Vagina (tissue), 2 donors: ENCODE measurements at regions not wholly inside any gene's neighbourhood (a gene's known extent, or its start where the extent isn't known, plus 50 kb on each side); places are given as distances from the start of the nearest gene placed in this dataset.
"Not testable (repeated sequence)": the region's sequence is repeated elsewhere in the genome, so short reads cannot be mapped to it uniquely, and the experiment has no call there.

Experiments
- DNase-seq, 2 donors: peaks; one replicate each; pipeline ENCODE4 v3.0.0-alpha.2; 2017; ENCODE audit errors: extremely low spot score in 2 of 2
- H3K27ac ChIP-seq: fragments of 200-600 bp; sonication (generic); one replicate; pipeline ENCODE4 v1.5.1; 2019
- H3K27me3 ChIP-seq: fragments of 200-600 bp; sonication (generic); one replicate; pipeline ENCODE4 v1.5.1; 2019
- H3K36me3 ChIP-seq, 2 donors: fragments of 200-600 bp; sonication (generic); one replicate each; pipeline ENCODE4 v1.5.1; 2017 to 2019
- H3K4me1 ChIP-seq: fragments of 200-600 bp; sonication (generic); one replicate; pipeline ENCODE4 v1.5.1; 2019
- H3K4me3 ChIP-seq, 2 donors: fragments of 200-600 bp; sonication (generic); 1 replicate in 1 of 2; 2 replicates in 1 of 2; pipeline ENCODE4 v1.5.1; 2016 to 2019
- H3K9me3 ChIP-seq: fragments of 200-600 bp; sonication (generic); one replicate; pipeline ENCODE4 v1.5.1; 2019
- POLR2A ChIP-seq, 2 donors: fragments of 450-650 bp; IDR thresholded peaks; one replicate each; pipeline ENCODE4 v1.6.1; 2017; ENCODE audit warnings: antibody characterized with exemption in 2 of 2, mild to moderate bottlenecking in 2 of 2, moderate library complexity in 2 of 2
- POLR2AphosphoS5 ChIP-seq, 2 donors: sonication (generic); formaldehyde crosslinking; IDR thresholded peaks; one replicate each; pipeline ENCODE4 v1.9.0; 2017; ENCODE audit warnings: antibody characterized with exemption in 2 of 2, mild to moderate bottlenecking in 2 of 2, low read depth in 1 of 2; ENCODE audit not compliant: insufficient read depth in 1 of 2
- intact Hi-C: fragments of 100-400 bp; cut with DNase I; formaldehyde crosslinking; loops from one replicate; pipeline ENCODE4 v1.15.1; 2023
- TF ChIP-seq, protein P1 (sequence below), 3 experiments: fragments of 450-650 bp in 2 of 3; fragments of 200-600 bp in 1 of 3; sonication (generic) in 1 of 3; IDR thresholded peaks; one replicate each; pipeline ENCODE4 v1.5.1; 2017 to 2019; ENCODE audit warnings: antibody characterized with exemption in 3 of 3, mild to moderate bottlenecking in 2 of 3, moderate library complexity in 2 of 3

DNA sequence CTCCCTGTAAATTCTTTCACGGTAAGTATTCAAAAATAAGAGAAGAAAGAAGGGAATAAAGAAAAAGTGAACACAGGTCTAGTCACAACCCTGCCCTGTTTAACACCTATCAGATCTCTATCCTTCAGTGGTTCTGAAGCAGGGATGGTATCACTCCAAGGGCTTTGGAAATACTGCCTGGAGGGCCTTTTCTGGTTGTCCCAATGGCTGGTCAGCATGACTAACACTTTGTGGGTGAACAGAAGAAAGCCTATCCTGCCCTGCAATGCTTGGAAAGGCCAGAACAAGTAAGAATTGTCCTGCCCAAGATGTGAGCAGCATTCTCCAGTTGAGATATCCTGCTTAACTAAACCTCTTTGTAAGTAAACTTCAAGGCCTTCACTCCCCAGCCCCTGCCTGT, 124.9 kb downstream of the TMEM167A start:
- no peaks in the 10 kb centered on the region for H3K4me1 ChIP-seq
- intact Hi-C loops, result no loop called here
- DNase-seq, result no peak
- no peaks in the 10 kb centered on the region for H3K36me3 ChIP-seq
- no peaks in the 10 kb centered on the region for H3K27me3 ChIP-seq
- H3K9me3 ChIP-seq, result no peaks in the 10 kb centered on the region
- no peak overlapping the region for H3K4me3 ChIP-seq
- TF ChIP-seq POLR2A (IDR thresholded peaks at IDR 0.05), result no peak
- no peak for TF ChIP-seq POLR2AphosphoS5 (IDR thresholded peaks at IDR 0.05; ENCODE audit: insufficient read depth in 1 of 2, low read depth in 1 of 2)
- TF ChIP-seq, protein P1, sequence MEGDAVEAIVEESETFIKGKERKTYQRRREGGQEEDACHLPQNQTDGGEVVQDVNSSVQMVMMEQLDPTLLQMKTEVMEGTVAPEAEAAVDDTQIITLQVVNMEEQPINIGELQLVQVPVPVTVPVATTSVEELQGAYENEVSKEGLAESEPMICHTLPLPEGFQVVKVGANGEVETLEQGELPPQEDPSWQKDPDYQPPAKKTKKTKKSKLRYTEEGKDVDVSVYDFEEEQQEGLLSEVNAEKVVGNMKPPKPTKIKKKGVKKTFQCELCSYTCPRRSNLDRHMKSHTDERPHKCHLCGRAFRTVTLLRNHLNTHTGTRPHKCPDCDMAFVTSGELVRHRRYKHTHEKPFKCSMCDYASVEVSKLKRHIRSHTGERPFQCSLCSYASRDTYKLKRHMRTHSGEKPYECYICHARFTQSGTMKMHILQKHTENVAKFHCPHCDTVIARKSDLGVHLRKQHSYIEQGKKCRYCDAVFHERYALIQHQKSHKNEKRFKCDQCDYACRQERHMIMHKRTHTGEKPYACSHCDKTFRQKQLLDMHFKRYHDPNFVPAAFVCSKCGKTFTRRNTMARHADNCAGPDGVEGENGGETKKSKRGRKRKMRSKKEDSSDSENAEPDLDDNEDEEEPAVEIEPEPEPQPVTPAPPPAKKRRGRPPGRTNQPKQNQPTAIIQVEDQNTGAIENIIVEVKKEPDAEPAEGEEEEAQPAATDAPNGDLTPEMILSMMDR (IDR thresholded peaks at IDR 0.05), result no peak
- no peak overlapping the region for H3K27ac ChIP-seq

DNA sequence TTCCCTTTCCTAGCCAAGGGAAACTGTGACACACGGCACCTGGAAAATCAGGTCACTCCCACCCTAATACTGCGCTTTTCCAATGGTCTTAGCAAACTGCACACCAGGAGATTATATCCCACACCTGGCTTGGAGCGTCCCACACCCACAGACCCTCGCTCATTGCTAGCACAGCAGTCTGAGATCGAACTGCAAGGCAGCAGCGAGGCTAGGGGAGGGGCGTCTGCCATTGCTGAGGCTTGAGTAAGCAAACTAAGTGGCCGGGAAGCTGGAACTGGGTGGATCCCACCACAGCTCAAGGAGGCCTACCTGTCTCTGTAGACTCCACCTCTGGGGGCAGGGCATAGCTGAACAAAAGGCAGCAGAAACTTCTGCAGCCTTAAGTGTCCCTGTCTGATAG, 132.9 kb downstream of the TMEM167A start:
- intact Hi-C loops, H3K4me1 ChIP-seq, H3K27ac ChIP-seq, H3K36me3 ChIP-seq, H3K4me3 ChIP-seq, H3K9me3 ChIP-seq, DNase-seq, H3K27me3 ChIP-seq: not testable (repeated sequence)

DNA sequence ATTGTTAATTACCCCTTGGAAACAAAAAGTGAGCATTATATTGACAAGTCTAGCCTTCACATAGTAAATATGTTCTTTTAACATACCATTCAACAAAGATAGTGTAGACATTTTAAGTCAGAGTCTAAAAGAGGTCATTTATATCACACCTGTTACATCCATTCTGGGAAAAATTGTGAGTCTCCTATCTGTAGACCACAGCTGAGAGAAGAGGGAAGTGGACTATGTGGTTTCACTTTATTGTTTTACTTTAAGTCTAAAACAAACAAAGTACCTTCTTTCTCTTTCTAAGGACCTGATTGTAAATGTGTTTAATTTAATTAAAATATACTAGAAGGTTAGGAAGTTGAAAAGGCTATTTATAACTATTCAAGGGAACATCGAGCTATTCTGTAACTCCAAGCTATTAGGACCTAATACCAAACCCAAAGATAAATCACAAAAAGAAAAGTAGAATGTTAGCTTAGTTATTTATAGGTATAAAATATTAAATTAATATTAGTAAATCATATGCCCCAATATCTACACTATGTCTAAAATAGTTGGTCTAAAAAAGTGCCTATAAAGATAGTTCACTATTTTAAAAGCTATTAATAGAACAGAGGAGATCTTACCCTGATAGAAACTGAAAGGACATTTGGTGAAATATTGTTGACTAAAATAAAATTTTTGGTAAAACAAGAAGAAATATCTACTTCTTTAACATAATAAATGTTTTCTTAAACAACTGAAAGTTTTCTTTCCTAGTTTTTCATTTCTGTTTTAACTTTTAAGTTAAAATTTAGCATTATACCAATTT, 134.9 kb downstream of the TMEM167A start:
- H3K27ac ChIP-seq, result no peak overlapping the region
- TF ChIP-seq POLR2AphosphoS5 (IDR thresholded peaks at IDR 0.05; ENCODE audit: insufficient read depth in 1 of 2, low read depth in 1 of 2) (no peak), POLR2A (IDR thresholded peaks at IDR 0.05) (no peak)
- TF ChIP-seq, protein P1 (IDR thresholded peaks at IDR 0.05), result no peak
- intact Hi-C loops, result no loop called here
- no peaks in the 10 kb centered on the region for H3K9me3 ChIP-seq
- no peaks in the 10 kb centered on the region for H3K4me1 ChIP-seq
- H3K4me3 ChIP-seq, result no peak overlapping the region
- no peak for DNase-seq
- H3K36me3 ChIP-seq, result no peaks in the 10 kb centered on the region
- no peaks in the 10 kb centered on the region for H3K27me3 ChIP-seq

DNA sequence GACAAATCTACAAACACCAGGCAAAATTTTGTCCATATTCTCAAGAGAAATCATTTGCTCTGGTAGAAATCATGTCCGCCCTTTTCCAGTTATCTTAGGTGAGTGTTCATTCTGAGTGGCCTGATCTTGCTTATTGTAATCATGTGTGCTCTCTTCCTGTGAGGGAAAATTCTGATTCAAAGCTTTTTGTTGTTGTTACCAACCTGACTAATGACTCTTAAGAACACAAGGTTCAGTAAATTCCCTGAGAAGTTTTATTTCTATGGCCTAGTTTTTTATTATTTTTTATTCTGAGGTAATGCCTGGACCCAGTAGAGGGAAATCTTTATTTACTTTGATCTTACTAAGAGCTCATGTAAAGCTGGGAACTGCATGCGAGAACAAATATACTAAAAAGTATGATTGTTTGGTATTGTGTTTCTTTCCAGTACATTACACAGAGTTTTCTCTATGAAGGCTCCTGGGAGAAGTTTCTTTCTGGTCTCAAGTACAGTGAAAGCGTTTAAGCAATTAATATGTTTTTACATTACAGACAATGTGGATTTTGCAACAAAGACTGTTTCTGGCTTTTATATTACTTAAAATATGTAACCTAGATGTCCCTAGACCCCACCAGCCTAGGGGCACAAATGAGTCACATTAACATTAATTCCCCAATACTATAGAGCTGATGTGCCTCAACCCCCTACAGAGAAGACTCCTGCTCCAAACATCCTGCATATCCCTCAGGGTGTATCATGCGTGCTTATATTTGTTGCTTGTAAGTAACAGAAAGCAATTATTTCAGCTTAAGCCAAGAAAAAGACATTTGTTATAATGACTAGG, 138.1 kb downstream of the TMEM167A start:
- Histone ChIP-seq H3K27me3 (no peaks in the 10 kb centered on the region), H3K4me3 (no peak overlapping the region), H3K36me3 (no peaks in the 10 kb centered on the region), H3K9me3 (no peaks in the 10 kb centered on the region), H3K27ac (no peak overlapping the region), H3K4me1 (no peaks in the 10 kb centered on the region)
- DNase-seq, result no peak
- intact Hi-C loops, result no loop called here
- TF ChIP-seq POLR2AphosphoS5 (IDR thresholded peaks at IDR 0.05; ENCODE audit: insufficient read depth in 1 of 2, low read depth in 1 of 2) (no peak), POLR2A (IDR thresholded peaks at IDR 0.05) (no peak)
- TF ChIP-seq, protein P1 (IDR thresholded peaks at IDR 0.05), result no peak

DNA sequence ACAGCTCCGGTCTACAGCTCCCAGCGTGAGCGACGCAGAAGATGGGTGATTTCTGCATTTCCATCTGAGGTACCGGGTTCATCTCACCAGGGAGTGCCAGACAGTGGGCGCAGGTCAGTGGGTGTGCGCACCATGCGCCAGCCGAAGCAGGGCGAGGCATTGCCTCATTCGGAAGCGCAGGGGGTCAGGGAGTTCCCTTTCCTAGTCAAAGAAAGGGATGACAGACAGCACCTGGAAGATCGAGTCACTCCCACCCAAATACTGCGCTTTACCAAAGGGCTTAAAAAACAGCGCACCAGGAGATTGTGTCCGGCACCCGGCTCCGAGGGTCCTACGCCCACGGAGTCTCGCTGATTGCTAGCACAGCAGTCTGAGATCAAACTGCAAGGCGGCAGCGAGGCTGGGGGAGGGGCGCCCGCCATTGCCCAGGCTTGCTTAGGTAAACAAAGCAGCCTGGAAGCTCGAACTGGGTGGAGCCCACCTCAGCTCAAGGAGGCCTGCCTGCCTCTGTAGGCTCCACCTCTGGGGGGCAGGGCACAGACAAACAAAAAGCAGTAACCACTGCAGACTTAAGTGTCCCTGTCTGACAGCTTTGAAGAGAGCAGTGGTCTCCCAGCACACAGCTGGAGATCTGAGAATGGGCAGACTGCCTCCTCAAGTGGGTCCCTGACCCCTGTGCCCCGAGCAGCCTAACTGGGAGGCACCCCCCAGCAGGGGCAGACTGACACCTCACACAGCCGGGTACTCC, 144.5 kb downstream of the TMEM167A start:
- intact Hi-C loops, H3K9me3 ChIP-seq, H3K27me3 ChIP-seq, DNase-seq, H3K27ac ChIP-seq, H3K36me3 ChIP-seq, H3K4me3 ChIP-seq, H3K4me1 ChIP-seq: not testable (repeated sequence)
